Osteoblast (primary cell): ENCODE measurements at regions not wholly inside any gene's neighbourhood (a gene's known extent, or its start where the extent isn't known, plus 50 kb on each side); places are given as distances from the start of the nearest gene placed in this dataset.

Source experiments
- DNase-seq: peaks from one replicate; pipeline ENCODE4 v3.0.0; 2011; ENCODE audit warnings: low spot score, mixed read lengths; ENCODE audit not compliant: insufficient read length; ENCODE audit errors: missing footprints
- H2AFZ ChIP-seq: 2 replicates; pipeline ENCODE4 v1.6.0; 2011; ENCODE audit warnings: mild to moderate bottlenecking, low read length
- H3K27ac ChIP-seq: 2 replicates; pipeline ENCODE4 v1.5.1; 2011; ENCODE audit warnings: mild to moderate bottlenecking, low read depth, low read length, moderate library complexity
- H3K27me3 ChIP-seq: 2 replicates; pipeline ENCODE4 v1.6.0; 2012; ENCODE audit warnings: mild to moderate bottlenecking, control low read depth, inconsistent platforms, low read length, moderate library complexity; ENCODE audit not compliant: insufficient read depth
- H3K36me3 ChIP-seq: 2 replicates; pipeline ENCODE4 v1.5.1; 2011; ENCODE audit warnings: mild to moderate bottlenecking, low read length, control low read depth, moderate library complexity; ENCODE audit not compliant: insufficient read depth
- H3K4me1 ChIP-seq: 2 replicates; pipeline ENCODE4 v1.5.1; 2011; ENCODE audit warnings: mild to moderate bottlenecking, low read length, control low read depth, moderate library complexity; ENCODE audit not compliant: insufficient read depth
- H3K4me2 ChIP-seq: 2 replicates; pipeline ENCODE4 v1.6.0; 2011; ENCODE audit warnings: mild to moderate bottlenecking, low read length; ENCODE audit not compliant: insufficient read depth
- H3K4me3 ChIP-seq: fragments of 200-600 bp; sonication (generic); 3 replicates; pipeline ENCODE4 v1.5.1; 2012; ENCODE audit warnings: mild to moderate bottlenecking, low read length, inconsistent platforms; ENCODE audit not compliant: insufficient read depth
- H3K79me2 ChIP-seq: 2 replicates; pipeline ENCODE4 v1.6.0; 2012; ENCODE audit warnings: mild to moderate bottlenecking, low read length, control low read depth, inconsistent platforms; ENCODE audit not compliant: insufficient read depth
- H3K9me3 ChIP-seq: 2 replicates; pipeline ENCODE4 v1.5.1; 2011; ENCODE audit warnings: low read depth, low read length, control low read depth
- H4K20me1 ChIP-seq: 2 replicates; pipeline ENCODE4 v1.6.0; 2012; ENCODE audit warnings: mild to moderate bottlenecking, low read length, control low read depth; ENCODE audit not compliant: insufficient read depth
- TF ChIP-seq, protein P1 (sequence below): IDR thresholded peaks from 2 replicates; pipeline ENCODE4 v1.5.1; 2011; ENCODE audit warnings: mild to moderate bottlenecking, low read depth, low read length, moderate library complexity; ENCODE audit errors: extremely low read depth

DNA sequence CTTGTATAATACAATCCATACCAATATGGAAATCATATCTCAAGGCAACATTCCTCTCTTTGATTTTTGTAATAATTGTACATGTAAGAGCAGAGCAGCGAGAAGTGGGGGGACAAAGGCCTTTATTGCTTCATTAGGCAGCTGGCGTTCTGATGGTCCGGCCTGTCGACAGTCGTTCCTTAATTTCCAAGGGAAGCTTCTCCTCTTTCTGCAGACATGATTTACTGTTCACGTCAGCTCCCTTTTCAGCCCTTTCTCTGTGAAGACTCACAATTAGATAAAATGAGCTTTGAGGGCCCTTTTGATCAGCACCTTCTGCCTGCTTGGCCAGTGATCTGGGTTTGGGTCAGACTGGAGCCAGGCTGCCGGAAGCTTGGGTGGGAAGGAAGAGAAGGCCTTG, 65.6 kb upstream of the CTBP2 start:
- Histone ChIP-seq H3K27ac (no peak overlapping the region), H4K20me1 (no peaks in the 10 kb centered on the region), H3K4me1 (peaks cover 2% of the 10 kb centered on the region), H2AFZ (no peak overlapping the region), H3K79me2 (no peaks in the 10 kb centered on the region), H3K36me3 (no peaks in the 10 kb centered on the region), H3K27me3 (peaks cover 7% of the 10 kb centered on the region), H3K4me2 (no peak overlapping the region), H3K4me3 (no peak overlapping the region), H3K9me3 (no peaks in the 10 kb centered on the region)
- no peak for DNase-seq
- TF ChIP-seq, protein P1, sequence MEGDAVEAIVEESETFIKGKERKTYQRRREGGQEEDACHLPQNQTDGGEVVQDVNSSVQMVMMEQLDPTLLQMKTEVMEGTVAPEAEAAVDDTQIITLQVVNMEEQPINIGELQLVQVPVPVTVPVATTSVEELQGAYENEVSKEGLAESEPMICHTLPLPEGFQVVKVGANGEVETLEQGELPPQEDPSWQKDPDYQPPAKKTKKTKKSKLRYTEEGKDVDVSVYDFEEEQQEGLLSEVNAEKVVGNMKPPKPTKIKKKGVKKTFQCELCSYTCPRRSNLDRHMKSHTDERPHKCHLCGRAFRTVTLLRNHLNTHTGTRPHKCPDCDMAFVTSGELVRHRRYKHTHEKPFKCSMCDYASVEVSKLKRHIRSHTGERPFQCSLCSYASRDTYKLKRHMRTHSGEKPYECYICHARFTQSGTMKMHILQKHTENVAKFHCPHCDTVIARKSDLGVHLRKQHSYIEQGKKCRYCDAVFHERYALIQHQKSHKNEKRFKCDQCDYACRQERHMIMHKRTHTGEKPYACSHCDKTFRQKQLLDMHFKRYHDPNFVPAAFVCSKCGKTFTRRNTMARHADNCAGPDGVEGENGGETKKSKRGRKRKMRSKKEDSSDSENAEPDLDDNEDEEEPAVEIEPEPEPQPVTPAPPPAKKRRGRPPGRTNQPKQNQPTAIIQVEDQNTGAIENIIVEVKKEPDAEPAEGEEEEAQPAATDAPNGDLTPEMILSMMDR, result no peak

DNA sequence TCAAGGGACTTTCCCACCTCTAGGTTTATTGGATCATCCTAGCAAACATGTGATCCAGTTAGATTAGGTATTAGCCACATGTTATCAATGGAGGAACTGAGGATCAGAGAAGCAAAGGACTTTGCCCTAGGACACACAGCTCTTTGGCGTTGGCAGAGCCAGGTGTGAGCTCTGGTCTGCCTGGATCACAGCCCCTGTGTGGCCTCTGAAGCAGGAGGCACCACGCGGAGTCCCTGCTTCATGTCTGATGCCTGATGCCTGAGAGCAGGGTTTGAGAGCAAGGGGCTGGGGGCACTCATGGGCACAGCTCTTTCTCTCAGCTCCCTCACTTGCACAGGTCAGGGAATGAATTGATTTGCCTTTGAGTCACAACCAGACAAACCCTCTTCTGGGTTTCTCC, 64.7 kb upstream of the CTBP2 start:
- peaks cover 7% of the 10 kb centered on the region for H3K27me3 ChIP-seq
- H3K79me2 ChIP-seq, result no peaks in the 10 kb centered on the region
- no peaks in the 10 kb centered on the region for H4K20me1 ChIP-seq
- TF ChIP-seq, protein P1, result no peak
- no peaks in the 10 kb centered on the region for H3K4me1 ChIP-seq
- no peak overlapping the region for H3K27ac ChIP-seq
- DNase-seq, result no peak
- no peaks in the 10 kb centered on the region for H3K9me3 ChIP-seq
- H3K36me3 ChIP-seq, result no peaks in the 10 kb centered on the region
- H3K4me3 ChIP-seq, result no peak overlapping the region
- H3K4me2 ChIP-seq, result no peak overlapping the region
- H2AFZ ChIP-seq, result no peak overlapping the region

DNA sequence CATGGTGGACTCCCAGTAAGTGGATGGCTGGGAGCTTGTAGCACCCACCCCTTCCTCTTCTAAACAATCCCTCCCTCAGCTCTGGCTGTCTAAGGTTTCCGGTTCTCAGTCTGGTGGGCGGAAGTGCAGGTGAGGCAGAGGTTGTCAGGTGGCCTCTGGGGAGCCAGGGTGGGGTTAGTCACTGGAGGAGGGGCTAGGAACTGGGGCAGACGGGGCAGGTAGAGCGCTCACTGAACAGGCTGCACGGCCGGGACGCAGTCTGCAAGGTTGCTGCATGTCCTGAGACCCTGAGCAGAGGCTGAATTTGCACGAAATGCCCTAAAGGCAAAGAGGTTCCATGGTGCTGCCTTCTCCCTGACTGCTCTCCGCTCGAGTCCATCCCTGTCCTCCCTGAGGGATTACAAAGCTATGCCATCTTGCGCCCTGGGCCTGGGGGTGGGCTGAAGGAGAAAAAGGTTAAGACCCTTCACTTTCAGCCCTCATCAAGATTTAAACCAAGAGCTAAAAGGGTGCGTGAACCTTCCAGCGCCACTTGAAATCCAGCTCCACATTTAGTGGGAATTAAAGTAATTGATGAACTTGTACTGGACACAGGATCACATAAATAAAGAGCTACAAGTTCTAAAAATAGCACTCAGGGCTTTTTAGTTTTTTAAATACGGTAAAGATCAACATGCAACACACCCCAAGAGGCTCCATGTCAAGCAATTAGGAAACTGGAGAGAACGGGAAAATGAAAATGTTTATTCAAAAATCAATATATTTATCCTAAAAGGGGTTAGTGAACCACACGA, 62.3 kb upstream of the CTBP2 start:
- H3K27ac ChIP-seq, result no peak overlapping the region
- no peak overlapping the region for H2AFZ ChIP-seq
- no peak for DNase-seq
- H3K36me3 ChIP-seq, result no peaks in the 10 kb centered on the region
- TF ChIP-seq, protein P1, result no peak
- no peaks in the 10 kb centered on the region for H3K4me1 ChIP-seq
- peaks cover 7% of the 10 kb centered on the region for H3K27me3 ChIP-seq
- H3K9me3 ChIP-seq, result no peaks in the 10 kb centered on the region
- no peaks in the 10 kb centered on the region for H3K79me2 ChIP-seq
- H3K4me2 ChIP-seq, result no peak overlapping the region
- no peak overlapping the region for H3K4me3 ChIP-seq
- H4K20me1 ChIP-seq, result no peaks in the 10 kb centered on the region

DNA sequence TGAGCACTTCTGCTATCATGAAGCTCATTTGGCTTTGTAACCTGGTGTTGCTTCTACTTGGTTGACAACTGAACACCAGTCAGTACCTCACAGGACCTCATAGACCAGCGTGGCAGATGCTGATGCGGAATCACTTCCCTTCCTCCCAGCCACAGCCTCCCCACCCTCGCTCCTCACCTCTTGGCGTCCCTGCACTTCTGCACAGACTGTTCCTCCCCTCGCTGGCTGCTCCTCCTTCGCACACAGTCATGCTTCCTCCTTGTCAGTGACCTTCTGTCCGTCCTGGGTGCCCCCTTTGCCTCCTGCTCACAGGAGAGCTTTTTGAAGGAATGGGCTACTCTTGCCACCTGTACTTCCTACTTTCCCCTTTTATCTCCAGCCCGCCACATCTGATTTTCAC, 61.4 kb upstream of the CTBP2 start:
- DNase-seq, result no peak
- Histone ChIP-seq H3K27me3 (peaks cover 7% of the 10 kb centered on the region), H3K9me3 (no peaks in the 10 kb centered on the region), H2AFZ (no peak overlapping the region), H3K4me1 (no peaks in the 10 kb centered on the region), H4K20me1 (no peaks in the 10 kb centered on the region), H3K36me3 (no peaks in the 10 kb centered on the region), H3K4me2 (no peak overlapping the region), H3K27ac (no peak overlapping the region), H3K79me2 (no peaks in the 10 kb centered on the region), H3K4me3 (no peak overlapping the region)
- TF ChIP-seq, protein P1, result no peak
